GM19463 (cell line): ENCODE measurements at regions not wholly inside any gene's neighbourhood (a gene's known extent, or its start where the extent isn't known, plus 50 kb on each side); places are given as distances from the start of the nearest gene placed in this dataset.
"Not testable (repeated sequence)": the region's sequence is repeated elsewhere in the genome, so short reads cannot be mapped to it uniquely, and the experiment has no call there.

Experiments used
- ATAC-seq: cut with Tn5 transposase; IDR thresholded peaks from one replicate; pipeline ENCODE4 v1.9.1; 2021; ENCODE audit warnings: mild to moderate bottlenecking, moderate library complexity; ENCODE audit not compliant: unreplicated experiment

- ATAC-seq, result no peak
These were observed 235.0 kb downstream of the PTGER3 start for GRCh38 chr1:70812442-70813109.

DNA sequence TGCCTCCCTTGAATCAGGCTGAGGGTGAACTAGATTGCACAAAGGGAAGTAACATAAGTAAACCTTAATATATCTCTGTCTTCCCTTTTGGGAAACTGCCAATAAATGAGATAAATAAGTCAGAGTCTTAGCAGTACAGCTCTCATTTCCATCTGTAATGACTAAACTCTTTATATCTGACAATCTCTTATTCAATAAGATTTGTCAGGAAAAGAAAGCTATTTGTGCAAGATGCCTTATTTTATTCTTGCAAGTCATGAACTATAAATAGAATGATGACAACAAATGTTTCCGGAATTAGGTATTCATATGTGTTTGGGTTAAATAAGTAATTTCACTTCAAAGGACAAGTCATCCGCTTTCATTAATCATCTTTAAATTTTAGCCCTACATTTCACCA lies 229.2 kb downstream of the PTGER3 start:
- ATAC-seq, result no peak

GRCh38 chr1:70819231-70819630 lies 228.4 kb downstream of the PTGER3 start:
- no peak for ATAC-seq

DNA sequence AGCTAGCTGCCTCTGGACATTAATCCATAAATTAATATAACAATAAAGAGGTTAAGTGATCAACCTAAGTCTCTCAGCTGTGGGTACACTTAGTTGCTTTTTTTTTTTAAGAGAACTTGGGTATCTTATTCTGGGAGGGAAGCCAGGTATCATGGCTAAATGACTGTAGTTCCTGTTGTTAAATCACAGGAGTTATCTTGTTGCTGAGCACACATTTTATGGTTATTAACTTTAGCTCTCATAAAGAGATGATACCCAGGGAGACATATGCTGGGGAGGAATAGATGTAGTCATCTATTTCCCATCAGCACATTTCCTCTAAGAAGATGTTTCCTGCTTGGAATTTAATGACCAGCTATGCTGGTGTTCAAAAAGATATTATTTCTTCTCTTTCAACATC lies 227.8 kb downstream of the PTGER3 start:
- no peak for ATAC-seq

DNA sequence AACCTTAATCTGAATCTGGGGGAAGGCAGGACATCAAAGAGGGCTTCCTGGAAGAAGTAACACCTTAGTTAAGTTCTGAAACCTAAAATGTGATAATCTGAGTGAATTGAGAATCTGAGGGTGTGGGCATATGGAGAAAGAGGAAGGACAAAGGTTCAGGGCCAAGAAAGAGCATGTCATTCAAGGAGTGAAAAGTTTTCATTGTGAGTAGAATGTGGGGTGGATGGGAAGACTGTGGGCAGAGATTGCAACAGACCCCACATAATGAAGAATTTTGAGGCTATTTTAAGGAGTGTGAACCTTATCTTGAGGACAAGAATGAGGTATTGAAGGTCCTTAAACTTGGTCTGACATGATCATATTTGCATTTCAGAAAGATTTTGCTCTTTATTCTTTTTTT lies 227.2 kb downstream of the PTGER3 start:
- ATAC-seq, result no peak

DNA sequence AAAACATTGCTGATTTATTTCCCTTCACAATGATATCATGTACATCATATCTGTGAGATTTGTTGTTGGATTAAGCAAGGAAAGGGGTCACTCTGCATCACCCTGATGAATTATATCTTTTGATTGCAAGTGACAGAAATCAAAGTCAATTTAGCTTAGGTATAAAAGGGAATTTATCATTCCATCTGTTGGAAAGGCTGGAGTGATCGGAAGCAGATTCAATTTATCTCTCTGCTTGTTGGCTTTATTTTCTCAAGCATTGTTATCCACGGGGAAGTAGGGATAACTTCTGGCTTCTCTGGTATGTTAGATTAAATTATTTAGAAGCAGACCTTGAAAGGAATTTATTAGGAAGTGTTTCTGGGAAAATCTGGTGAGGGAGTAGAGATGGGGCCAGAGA lies 226.6 kb downstream of the PTGER3 start:
- no peak for ATAC-seq

DNA sequence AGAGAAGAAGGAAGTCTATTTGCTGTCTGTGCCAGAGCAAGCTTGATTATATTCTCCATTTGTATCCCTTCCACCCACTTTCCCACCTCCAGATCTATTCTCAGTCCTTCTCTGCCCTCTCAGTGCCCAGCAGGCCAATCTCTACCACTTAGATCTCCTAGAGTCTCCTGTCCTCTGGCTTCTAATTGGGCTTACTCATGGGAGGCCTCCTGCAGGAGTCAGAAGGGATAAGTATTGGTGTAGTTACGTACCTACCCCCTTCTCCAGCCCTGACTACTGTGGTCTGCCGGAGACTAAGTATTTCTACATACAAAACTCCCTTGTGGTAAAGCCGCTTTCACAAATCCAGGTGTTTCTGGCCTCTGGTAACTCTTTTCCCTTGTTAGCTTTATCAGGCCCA lies 221.2 kb downstream of the PTGER3 start:
- no peak for ATAC-seq

DNA sequence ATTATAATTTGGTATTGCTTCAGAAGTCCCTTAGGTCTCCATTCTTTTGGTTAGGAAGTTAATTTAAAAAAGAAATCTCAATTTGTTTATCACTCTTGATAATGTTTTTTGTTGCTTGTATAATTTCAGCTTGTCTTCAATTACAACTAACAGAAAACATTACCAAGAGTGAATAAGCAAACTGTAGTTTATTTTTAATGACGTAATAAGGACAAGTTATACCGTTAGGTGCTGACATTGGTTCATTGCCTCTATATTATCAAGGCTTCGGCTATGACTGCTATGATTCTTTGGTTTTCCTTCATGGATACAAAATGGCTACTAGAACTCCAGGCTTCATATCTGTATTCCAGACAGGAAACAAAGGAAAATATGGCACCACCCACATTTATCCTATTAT lies 220.6 kb downstream of the PTGER3 start:
- no peak for ATAC-seq

DNA sequence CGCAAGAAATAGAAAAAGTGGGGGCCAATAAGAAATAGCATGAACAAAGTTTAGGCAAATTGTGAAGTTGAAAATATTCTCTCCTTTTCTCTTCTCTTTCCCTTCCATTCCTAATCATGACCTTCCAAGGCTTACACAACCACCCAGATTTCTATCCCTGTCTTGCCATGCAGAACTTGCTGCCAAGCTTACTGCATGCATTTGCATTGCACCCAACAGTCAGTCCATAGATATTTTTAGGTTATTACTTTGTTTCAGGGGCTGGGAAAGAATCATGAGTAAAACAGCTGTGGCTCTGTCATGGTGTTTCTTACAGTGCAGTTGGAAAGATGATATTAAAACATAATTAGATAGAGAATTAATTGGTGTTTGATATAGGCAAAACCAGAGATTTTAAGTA lies 219.4 kb downstream of the PTGER3 start:
- no peak for ATAC-seq

DNA sequence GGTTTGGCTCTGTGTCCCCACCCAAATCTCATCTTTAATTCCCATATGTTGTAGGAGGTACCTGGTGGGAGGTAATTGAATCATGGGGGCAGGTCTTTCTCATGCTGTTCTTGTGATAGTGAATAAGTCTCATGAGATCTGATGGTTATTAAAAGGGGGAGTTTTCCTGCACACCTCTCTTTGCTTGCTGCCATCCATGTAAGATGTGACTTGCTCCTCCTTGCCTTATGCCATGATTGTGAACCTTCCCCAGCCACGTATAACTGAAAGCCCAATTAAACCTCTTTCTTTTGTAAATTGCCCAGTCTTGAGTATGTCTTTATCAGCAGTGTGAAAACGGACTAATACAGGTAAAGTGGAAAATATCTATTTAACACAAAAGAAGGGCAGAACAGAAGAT lies 213.3 kb downstream of the PTGER3 start:
- ATAC-seq, result not testable (repeated sequence)

GRCh38 chr1:70836456-70836855 lies 211.2 kb downstream of the PTGER3 start:
- no peak for ATAC-seq

GRCh38 chr1:70840260-70840953 lies 207.2 kb downstream of the PTGER3 start:
- no peak for ATAC-seq

- ATAC-seq, result no peak
These were observed 205.1 kb downstream of the PTGER3 start for GRCh38 chr1:70842562-70842961.

DNA sequence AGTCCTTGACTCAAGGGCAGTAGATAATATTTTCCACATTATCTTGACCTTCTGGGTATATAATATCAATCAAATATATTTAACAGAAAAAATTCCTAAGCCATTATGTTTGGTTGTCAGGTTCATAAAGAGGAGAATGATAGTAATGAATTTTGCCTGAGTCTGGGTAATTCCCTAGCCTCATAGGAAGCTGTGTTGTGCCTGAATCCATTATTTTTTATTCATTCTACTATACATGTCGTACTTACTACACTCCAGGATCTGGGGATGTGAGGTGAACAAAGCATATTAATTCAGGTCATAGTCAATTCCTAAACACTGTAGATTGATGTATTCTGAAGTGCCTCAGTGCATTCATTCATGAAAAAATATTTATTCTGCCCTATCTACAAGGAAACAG lies 204.2 kb downstream of the PTGER3 start:
- ATAC-seq, result no peak

- no peak for ATAC-seq
These were observed 200.6 kb downstream of the PTGER3 start for GRCh38 chr1:70847013-70847412.

DNA sequence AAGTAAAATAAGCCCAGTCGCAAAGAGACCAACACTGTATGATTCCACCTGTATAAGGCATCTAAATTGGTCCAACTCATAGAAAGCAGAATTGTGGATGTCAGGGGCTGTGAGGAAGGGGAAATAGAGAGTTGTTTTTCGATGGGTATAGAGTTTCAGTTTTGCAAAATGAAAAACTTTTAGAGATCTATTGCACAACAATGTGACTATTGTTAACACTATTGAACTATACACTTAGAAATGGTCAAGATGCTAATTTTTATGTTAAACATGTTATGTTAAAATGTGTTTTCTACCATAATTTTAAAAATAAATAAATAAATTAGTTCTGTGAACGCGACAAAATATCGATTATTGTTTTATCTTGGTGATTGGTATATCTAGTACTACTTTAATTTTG lies 192.4 kb downstream of the PTGER3 start:
- no peak for ATAC-seq

DNA sequence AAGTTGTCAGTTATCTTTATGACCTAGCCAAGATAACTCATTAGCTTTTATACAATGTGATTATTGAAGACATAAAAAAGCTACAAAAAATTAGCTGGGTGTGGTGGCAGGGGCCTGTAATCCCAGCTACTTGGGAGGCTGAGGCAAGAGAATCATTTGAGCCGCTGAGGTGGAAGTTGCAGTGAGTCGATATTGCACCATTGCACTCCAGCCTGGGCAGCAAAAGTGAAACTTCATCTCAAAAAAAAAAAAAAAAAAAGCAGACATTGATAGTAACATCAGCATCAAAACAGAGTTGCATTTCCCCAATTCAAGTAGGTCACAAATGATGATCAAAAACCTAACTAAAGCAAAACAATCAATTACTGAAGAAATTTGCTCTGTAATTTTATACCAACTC lies 191.4 kb downstream of the PTGER3 start:
- ATAC-seq, result no peak

DNA sequence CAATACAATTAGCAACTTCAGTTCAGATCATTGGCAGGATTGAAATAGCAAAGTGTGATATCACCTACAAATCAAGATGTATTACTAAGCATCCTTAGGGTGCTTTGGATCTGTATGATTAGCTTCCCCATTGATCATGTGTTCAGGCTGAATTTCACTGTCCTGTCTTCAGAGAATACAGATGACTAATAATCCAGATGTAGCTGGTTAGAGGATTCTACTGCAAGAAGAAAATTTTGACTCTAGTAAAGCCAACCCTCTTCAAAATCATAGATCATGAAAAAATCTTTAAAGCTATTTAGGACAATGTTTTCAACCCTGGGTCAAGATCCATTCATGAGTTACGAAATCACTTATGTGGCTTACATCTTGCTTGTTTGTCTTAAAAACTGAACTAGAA lies 184.4 kb downstream of the PTGER3 start:
- no peak for ATAC-seq

GRCh38 chr1:70864302-70864701 lies 183.3 kb downstream of the PTGER3 start:
- no peak for ATAC-seq

GRCh38 chr1:70866542-70867264 lies 180.9 kb downstream of the PTGER3 start:
- no peak for ATAC-seq

- no peak for ATAC-seq
These were observed 175.8 kb downstream of the PTGER3 start for GRCh38 chr1:70871790-70872189.

DNA sequence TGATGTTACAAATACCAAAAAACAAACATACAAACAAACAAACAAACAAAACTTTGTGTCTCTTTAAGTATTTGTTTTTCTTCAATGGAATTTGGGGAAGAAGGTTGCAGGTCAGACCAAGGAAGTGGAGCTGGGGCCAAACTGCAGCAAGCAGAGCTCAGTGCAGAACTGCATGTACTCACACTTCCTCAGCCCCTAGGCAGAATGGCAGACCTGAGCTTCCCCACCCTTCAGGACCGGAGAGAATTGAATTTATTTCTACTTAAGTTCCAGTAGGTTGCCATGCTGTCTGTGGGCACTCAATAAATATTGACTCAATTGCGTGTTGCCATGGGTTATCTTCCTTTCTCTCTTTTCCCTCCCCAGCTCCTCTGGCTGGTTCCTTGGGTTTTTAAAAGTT lies 173.6 kb downstream of the PTGER3 start:
- no peak for ATAC-seq
